ENCODE measurements at regions not wholly inside any gene's neighbourhood (a gene's known extent, or its start where the extent isn't known, plus 50 kb on each side); places are given as distances from the start of the nearest gene placed in this dataset.
A peak's percentile ranks its signal among the peaks of the same experiment; 100 is the strongest.

DNA sequence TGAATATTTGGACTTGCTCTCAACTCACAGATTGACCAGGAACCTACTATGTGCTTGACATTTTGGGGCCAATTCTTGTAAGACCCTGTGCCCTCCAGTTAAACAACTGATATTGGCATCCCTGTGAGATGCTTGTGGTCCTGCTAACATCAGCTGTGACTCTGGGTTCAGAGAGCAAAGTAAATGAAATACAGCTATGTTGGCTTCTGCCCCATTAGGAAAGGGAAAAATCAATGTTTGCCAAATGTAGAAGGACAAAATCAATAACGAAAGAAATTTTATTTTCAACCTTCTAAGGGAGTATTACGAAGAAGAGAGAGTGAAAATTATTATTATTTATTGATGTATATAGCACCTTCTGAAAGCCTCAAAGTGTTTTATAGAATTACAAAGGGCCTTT, 266.9 kb upstream of the ARID1B start:
- DNase-seq = no peak

DNA sequence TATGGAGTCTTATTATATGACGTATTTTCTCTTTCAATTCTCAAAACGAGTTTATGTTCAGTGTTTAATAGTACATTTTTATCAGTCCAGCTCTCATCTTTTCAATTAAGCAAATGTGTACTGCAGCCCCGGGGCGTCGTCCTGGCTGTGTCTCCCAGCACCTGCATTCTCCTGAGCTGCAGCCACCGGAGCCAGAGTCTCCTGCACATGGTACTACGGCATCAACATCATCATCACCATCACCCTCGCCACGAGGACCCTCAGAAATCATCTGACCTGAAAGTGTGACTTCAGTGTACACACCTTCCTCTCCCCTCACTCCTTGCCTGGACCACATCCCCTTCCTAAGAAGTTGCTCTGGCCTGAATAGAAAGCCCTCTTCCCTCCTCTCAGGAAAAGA, 267.7 kb upstream of the ARID1B start:
- DNase-seq = no peak

DNA sequence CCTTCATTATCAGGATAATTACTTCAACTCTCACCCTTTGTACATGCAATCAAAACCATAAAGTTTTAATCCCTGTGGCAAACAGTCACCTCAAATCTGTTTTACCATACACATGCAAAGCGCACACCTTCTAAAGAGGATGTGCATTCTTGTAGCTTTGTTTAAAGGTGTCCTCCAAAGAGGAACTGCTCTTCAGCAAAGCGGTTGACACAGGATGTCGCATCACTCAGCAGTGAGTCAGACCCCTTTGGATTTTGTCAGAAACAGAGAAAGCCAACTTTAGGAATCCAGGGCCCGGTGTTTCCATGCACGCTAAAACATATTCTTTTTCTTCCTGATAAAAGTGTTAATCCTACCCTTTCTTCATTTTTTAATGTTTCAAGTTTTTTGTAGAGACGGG, 268.3 kb upstream of the ARID1B start:
- DNase-seq = peak; percentile 24 to 46 (median 36)

DNA sequence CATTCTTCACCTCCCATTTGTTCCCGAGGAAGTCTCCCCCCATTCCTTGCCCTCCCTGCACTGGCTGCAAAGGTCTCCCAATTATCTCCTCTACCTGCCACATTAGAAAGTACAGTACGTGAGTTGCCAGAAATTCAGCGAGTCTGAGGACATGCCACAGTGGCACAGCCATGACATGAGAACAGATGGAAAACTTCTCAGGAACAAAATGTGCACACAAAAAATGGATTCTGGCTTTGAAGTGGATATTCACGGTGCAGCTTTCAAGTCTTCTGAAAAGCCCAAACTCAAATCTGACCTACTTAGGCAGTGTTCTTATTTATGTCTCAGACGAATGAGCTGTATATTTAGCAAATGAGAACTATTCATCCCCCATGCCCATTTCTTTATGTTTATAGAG, 269.1 kb upstream of the ARID1B start:
- no peak for DNase-seq

DNA sequence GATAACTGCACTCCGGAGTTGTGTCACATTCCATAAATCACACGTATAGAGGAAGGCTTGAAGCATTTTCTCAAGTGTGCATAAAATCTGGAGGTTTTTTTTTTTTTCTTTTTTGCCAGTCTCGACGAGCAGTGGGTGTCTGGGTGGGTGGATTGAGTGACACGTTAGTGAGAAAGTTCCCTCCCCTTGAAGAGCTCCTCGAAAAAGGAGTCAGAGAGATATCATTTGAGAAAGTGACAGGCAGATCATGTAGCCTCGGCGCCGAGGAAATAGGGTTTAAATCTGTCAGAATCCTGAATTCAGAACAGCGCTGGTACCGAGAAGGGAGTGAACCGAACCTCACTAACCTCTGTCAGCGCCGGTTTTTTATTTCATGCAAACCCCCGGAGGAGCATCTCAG, 269.5 kb upstream of the ARID1B start:
- no peak for DNase-seq

DNA sequence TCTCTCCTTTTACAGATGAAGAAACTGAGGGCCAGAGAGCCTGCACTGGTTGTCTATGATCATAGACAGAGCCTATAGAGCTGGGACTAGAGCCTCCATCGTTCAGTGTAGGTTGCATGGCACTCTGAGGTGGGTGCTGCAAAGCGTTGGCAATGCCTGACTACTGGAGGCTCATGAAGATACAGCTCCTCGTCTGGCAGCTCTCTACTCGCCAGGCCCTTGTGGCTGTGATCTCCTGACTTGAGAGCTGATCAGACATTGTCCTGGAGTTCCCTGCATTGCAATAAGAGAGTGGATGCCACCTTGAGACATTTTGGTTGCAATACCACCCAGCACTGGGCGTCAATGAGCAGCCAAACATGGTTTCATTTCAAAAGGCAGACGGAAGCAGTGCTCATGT, 270.1 kb upstream of the ARID1B start:
- no peak for DNase-seq

DNA sequence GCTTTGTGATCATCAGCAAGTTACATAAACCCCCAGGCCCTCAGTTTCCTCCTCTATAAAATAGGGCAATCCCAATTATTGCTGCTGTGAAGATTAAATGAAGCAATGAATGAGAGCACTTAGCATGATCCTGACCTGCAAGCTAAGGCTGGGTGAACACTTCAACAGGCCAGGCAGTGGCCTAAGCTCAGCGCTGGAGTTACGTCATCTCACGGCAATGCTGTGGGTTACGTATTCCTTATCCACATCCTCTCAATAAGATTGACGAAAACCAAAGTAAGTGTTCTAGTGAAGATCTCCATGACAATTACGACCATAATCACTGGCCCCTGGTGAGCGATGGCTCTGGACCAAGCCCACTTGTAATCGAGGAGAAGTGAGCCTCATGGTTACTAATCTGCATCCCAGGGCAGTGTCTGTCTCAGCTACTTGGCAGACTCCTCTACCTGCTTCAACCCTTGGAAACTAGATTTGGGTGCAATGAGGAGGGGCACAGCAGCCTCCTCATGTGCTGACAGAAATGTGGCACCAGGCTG, 274.1 kb upstream of the ARID1B start:
- DNase-seq = no peak

DNA sequence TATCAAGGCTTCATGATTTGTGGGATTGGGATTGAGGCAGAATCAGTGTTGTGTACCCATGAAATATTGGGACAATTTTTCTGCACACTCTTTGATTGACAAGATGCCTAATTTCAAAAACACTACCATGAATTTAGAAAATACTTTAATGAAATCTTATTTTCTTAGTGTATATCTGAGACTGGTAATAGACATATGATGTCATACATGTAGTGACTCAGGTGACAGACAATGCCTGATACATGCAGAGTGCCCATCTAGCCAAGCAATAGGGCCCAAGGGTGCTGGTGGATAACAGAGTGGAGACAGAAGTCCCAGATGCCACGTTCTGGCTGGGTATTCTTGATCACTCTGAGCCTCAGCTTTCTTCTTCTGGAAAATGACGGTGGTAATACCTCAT, 279.6 kb upstream of the ARID1B start:
- DNase-seq = no peak

DNA sequence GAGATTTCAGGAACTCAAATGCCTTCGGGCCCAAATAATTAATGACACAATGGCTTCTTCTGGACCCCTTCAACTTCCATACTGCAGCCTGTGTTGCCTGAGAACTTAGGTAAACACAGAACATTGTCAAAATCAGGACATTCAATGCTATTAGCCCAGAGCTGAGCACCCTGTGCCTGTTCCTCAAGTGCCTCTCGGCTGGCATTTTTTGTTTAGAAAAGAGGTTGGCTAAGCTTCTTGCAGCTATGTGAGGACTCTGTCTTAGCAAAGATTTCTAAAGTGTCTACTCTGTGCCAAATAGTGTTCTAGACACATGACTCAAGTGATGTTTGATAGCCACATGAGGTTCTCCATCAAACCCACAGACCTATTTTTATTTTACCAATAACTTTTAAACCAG, 289.3 kb upstream of the ARID1B start:
- DNase-seq = no peak

DNA sequence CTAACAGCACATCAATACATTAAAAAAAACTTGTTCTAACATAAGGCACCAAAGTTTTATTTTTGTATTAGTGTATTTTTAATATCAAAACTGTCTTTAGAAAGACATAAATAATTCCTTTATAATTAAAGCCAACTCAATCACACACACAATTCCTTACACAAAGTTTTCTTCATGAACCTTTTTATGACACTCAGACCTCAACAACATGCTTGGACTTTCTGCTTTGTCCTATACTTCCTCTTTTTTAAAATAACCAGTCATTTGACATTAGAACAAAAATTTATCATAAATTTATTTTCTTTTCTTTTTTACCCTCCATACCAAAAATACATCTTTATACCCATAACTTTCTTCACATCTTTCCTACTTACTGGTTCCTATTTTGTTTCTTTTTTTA, 292.0 kb upstream of the ARID1B start:
- DNase-seq = peak in 1 of 4 experiments; percentile 2

DNA sequence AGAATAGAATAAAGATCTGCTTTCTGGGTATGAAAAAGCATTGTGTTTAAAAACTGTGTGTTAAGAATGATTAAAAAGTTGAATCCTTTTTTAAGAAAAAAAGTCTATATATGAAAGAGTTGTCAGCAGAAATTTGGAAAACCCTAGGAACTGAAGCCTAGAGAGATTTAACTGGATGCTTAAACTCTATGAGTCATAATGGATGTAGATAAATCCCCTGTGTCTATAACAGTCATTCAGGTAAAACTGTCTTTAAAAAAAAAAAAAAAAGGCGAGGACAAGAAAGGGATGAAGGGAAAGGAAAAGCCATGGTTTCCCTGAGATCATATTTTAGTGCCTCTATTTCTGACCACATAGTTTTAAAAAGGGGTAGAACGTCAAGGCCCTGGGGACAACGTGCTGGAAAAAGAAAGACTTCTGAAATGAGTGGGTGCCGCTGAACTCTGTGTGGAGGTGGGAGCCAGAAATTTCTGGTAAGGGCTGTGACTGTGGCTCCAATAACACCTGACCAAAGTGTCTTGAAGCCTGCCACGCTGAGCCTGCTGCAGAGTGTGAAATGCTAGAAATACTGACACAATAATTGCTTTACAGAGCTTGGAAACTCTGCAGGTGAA, 302.6 kb upstream of the ARID1B start:
- DNase-seq = no peak

DNA sequence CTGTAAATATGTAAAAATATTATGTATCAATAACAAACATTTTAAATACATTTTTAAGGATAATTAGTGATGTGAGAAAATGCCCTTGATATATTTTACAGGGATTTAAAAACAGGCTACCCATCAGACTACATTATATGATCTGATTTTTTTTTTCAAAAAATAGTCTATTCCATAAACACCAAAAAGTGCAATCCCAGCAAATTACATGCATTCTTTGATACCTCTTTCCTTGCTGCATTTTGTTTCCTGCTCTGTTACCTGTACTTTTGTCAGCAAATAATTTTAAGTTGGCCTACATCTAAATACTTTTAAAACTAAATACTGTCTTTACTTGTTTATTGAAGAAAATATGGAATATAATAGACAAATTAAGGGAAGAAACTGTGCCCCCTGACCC, 306.2 kb upstream of the ARID1B start:
- no peak for DNase-seq

DNA sequence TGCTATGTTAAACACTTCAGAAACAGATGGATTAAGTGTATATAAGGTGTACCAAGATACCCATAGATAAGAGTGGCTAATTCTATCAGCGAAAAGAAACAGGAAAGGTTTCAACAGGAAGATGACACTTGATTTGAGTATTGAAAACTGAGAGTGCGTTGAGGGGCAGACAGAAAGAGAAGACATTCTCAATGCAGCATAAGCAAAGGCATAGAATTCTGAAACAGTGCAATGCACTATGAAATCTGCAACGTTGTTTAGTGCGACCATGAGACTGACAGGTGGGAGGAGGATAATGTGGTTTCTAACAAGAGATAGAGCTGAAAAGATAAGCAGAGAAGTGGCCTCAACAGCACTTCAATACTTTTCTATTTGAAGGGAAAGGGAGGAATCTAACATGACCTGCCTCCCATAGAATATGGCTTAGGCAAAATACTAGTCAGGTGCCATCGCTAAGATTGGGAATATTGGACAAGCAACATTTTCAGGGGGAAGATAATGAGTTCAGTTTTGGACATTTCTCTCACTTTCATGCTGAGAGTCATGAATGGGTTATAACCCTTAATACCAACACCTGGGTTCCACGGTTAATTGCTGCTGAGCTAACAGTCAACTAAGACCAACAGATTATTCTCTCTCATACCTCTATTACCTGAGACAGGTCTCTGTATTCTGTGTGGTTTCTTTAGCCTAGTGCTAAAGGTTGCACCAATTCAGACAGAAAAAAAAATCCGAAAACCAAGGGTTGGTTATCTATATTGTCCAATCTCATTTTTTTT, 312.9 kb upstream of the ARID1B start:
- no peak for DNase-seq

DNA sequence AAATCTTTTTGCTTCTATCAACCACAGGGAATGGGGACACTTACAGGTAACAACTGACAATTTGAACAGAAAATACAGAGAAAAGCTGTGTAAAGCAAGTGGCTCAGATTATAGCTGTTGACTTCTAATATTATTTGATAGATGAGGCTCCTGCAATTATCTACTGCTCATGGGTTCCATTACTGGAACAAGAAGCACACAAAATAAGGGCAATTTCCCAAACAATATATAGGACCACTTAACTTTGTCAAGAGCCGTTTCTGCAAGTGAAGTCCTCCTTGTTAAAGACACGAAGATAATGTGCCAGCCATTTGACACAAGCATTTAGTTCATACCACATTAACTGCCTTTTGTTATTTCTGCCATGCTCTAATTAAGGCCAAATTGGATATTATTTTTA, 315.5 kb upstream of the ARID1B start:
- DNase-seq = no peak

DNA sequence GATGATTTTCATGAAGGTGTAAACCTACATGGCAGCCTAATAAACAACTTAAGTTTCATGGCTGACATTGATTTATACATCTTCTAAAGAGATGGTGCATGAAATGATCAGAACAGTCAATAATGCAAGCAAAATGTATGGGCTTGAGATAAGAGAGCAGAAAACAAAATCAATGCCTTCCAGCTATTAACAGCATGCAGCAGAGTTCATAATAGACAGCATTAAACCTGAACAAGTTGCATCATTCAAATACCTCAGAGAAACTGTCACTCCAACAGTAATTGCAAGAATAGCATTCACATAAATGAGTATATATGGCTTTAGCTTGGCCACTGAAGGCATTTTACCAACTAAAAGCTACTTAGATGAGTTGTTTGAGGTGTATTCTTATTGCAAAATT, 319.6 kb upstream of the ARID1B start:
- no peak for DNase-seq

DNA sequence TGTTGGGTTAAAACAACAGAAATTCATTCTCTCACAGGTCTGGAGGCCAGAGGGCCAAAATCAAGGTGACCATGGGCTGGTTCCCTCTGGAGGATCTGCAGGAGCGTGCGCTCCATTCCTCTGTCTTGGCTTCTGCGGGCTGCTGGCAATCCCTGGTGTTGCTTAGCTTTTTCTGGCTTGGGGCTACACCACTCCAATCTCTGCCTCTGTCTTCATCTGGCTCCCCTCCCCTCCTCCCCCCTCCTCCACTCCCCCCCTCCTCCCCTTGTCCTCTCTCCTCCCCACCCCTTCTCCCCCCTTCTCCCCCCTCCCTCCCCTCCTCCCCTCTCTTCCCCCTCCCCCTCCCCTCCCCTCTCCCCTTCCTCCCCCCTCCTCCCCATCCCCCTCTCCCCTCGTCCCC, 321.3 kb upstream of the ARID1B start:
- DNase-seq = no peak

DNA sequence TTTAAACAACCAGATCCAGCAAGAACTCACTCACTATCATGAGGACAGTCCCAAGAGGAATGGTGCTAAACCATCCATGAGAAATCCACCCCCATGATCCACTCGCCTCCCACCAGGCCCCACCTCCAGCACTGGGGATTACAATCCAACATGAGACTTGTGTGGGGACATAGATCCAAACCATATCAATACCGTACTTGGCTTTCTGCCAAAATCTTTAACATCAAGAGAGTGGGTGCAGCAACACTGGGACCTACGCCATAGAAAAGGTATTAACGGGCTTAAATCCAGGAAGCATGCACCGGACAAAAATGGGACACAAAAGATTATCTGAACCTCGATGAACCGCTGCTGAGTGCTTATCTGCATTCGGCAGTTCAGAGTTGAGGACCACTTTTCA, 322.3 kb upstream of the ARID1B start:
- no peak for DNase-seq

DNA sequence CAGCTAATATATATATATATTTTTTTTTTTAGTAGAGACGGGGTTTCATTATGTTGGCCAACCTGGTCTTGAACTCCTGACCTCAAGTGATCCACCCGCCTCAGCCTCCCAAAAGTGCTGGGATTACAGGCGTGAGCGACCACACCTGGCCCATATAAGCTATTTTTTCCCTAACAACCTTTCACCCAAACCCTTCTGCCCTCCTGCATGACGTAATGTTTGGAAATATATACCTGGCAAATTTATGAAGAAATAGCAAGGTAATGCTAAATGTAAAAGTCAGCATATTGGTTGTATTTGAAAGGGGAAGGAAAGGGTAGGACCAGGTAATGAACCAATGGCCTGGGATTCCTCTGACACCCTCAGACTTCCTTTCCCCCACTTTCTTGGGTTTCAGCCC, 325.5 kb upstream of the ARID1B start:
- no peak for DNase-seq

DNA sequence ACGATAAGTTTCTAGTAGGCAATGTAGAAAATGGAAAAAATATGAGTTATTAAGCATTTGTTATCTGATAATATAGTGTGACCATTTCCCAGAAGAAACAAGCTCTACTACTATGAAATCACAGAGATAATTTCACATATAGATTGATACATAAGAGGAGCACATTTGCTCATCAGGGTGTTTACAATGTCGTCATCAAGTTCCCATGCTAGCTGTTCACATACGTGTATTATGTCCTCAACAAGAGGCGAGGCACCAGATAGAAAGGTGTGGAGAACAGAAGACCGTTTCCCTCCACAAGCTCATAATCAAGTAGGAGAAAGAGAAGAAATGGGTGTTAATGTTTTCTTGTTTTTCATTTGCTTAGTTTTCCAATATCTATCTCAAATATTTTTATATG, 326.1 kb upstream of the ARID1B start:
- DNase-seq = no peak

DNA sequence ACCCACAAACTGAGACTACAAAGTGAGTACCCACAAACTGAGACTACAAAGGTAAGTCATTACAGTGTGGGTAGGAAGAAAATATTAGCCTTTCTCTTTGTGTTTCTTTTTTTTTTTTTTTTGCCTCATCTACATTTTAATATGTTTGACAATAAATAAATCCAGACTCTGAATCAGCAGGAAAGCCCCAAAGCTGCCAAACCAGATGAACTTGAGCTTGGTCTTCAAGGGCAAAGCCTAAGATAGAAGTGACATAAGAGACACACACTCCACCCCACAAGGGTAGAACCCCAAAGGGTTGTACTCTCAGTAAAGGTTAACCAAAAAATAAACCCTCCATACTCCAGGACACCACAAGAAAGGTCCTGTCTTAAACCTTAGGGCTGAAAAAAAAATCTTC, 326.8 kb upstream of the ARID1B start:
- DNase-seq = no peak

DNA sequence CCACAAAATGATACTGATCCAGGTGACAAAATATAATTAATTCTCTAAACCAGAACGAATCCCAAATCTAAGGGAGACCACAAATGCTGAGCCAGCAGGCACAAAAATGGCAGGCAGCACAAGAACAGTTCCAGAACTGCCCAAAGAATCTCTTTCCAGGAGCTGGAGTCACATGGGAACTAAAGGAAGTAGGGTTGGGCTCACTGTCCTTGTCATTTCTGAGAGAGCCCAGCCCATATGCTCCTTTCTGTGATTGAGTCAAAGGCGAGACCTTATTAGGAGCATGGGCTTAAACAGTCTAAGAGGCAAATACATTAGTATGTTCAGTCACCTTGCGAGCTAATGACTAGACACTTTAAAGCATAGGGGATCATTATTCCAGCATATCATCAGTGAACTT, 327.6 kb upstream of the ARID1B start:
- DNase-seq = no peak

DNA sequence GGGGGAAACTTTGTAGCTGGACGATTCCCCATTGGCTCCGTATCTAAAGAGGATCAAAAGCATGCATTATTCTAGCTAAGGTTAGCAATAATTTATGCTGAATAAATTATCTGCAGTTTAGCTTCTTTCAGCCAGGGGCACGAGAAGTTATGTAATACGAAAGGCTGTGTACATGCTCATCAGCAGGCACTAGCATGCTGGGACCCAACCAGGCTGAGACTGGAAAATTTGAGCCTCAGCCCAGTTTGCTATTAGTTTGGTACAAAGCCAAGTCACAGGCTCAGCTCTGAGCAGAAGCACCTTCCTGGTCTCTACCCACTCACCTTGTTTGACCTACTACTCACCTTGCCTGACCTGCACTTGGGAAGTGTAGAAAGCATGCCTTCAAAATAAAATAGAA, 328.1 kb upstream of the ARID1B start:
- DNase-seq = no peak

DNA sequence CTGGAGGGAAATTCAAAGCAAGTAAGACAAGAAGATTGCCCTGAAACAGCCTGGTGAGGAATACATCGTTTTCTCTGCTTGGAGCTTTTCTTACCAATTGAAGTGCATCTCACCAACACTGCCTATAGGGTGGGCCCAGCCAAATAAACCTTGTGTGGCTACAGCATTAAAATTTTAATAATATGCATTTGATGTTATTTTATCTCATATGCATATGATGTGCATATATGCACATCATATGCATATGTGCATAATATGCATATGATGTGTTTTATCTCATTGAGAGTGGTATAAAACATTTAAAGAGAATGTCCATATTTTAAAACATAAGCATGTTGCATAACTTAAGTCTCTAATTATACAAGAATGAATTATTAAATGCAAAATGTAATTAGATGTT, 328.6 kb upstream of the ARID1B start:
- DNase-seq = no peak

DNA sequence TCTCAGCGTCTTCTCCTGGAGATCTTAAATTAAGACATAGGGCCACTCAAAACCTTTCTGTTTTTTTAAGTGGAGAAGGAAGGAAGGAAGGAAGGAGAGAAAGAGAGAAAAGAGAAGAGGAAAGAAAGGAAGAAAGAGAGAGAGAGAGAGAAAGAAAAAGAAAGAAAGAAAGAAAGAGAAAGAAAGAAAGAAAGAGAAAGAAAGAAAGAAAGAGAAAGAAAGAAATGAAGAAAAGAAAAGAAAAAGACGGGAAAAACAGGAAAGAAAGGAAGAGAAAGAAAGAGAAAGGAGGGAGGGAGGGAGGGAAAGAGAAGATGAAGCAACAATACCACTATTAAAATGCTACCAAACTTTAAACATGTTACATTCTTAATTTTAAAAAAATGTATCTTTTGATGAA, 336.5 kb upstream of the ARID1B start:
- no peak for DNase-seq

Data from suppressor macrophage (primary cell).